DND-41 (cell line): ENCODE measurements at regions not wholly inside any gene's neighbourhood (a gene's known extent, or its start where the extent isn't known, plus 50 kb on each side); places are given as distances from the start of the nearest gene placed in this dataset.

Source experiments
- ATAC-seq: fragments of 200-7000 bp; cut with Tn5 transposase; 3 replicates; pipeline ENCODE4 v1.9.1; 2021; ENCODE audit warnings: low read depth; ENCODE audit not compliant: insufficient read depth
- DNase-seq: peaks from one replicate; pipeline ENCODE4 v3.0.0-alpha.2; 2020
- H2AFZ ChIP-seq: 2 replicates; pipeline ENCODE4 v1.6.0; 2012; ENCODE audit warnings: low read depth, low read length
- H3K27ac ChIP-seq: 2 replicates; pipeline ENCODE4 v1.5.1; 2012; ENCODE audit warnings: low read length, inconsistent platforms
- H3K27me3 ChIP-seq: fragments of 200-600 bp; sonication (generic); 2 replicates; pipeline ENCODE4 v1.6.0; 2012; ENCODE audit warnings: low read length, mild to moderate bottlenecking, inconsistent platforms; ENCODE audit not compliant: insufficient read depth, poor library complexity
- H3K36me3 ChIP-seq: 2 replicates; pipeline ENCODE4 v1.5.1; 2012; ENCODE audit warnings: low read length, inconsistent platforms; ENCODE audit not compliant: insufficient read depth
- H3K4me1 ChIP-seq: 2 replicates; pipeline ENCODE4 v1.5.1; 2012; ENCODE audit warnings: mild to moderate bottlenecking, low read length; ENCODE audit not compliant: insufficient read depth
- H3K4me2 ChIP-seq: 2 replicates; pipeline ENCODE4 v1.6.0; 2012; ENCODE audit warnings: mild to moderate bottlenecking, moderate library complexity, low read length, inconsistent platforms; ENCODE audit not compliant: insufficient read depth
- H3K4me3 ChIP-seq, 2 experiments: fragments of 200-600 bp in 1 of 2; shearing (Covaris generic) in 1 of 2; 2 replicates each; pipeline ENCODE4 v1.5.1; 2012 to 2016; ENCODE audit warnings: inconsistent platforms in 2 of 2, low read length in 2 of 2, mild to moderate bottlenecking in 2 of 2, low read depth in 1 of 2, moderate library complexity in 1 of 2
- H3K79me2 ChIP-seq: 2 replicates; pipeline ENCODE4 v1.6.0; 2012; ENCODE audit warnings: low read length, inconsistent platforms; ENCODE audit not compliant: insufficient read depth
- H3K9ac ChIP-seq: 2 replicates; pipeline ENCODE4 v1.6.0; 2012; ENCODE audit warnings: low read depth, mild to moderate bottlenecking, inconsistent platforms, low read length, moderate library complexity
- H3K9me3 ChIP-seq: 2 replicates; pipeline ENCODE4 v1.5.1; 2012; ENCODE audit warnings: low read length, moderate library complexity, mild to moderate bottlenecking, inconsistent platforms; ENCODE audit not compliant: insufficient read depth, severe bottlenecking
- H4K20me1 ChIP-seq: 2 replicates; pipeline ENCODE4 v1.6.0; 2012; ENCODE audit warnings: low read length; ENCODE audit not compliant: insufficient read depth
- CTCF ChIP-seq: IDR thresholded peaks from 2 replicates; pipeline ENCODE4 v1.5.1; 2012; ENCODE audit warnings: borderline replicate concordance, low read length, moderate library complexity, mild to moderate bottlenecking; ENCODE audit not compliant: poor library complexity, severe bottlenecking; ENCODE audit errors: extremely low read depth
- EZH2 ChIP-seq: IDR thresholded peaks from 3 replicates; pipeline ENCODE4 v1.6.1; 2012; ENCODE audit warnings: borderline replicate concordance, low read depth, mild to moderate bottlenecking, moderate library complexity, low read length, inconsistent platforms; ENCODE audit not compliant: severe bottlenecking

GRCh38 chr5:100749771-100750284, 153.3 kb downstream of the ST8SIA4 start:
- Histone ChIP-seq H3K9me3 (no peaks in the 10 kb centered on the region), H4K20me1 (no peaks in the 10 kb centered on the region), H3K9ac (no peak overlapping the region), H3K4me1 (peaks cover 14% of the 10 kb centered on the region), H2AFZ (no peak overlapping the region), H3K27me3 (no peaks in the 10 kb centered on the region), H3K27ac (no peak overlapping the region), H3K4me2 (no peak overlapping the region), H3K36me3 (no peaks in the 10 kb centered on the region), H3K79me2 (no peaks in the 10 kb centered on the region), H3K4me3 (no peak overlapping the region)
- DNase-seq = no peak
- TF ChIP-seq EZH2 (no peak), CTCF (no peak)
- ATAC-seq = no peak

- no peak for TF ChIP-seq CTCF
- no peak for TF ChIP-seq EZH2
Measured at GRCh38 chr5:100755435-100755834, 147.6 kb downstream of the ST8SIA4 start.

More at GRCh38 chr5:100755435-100755834, 147.6 kb downstream of the ST8SIA4 start:
- ATAC-seq = no peak
- H3K9ac ChIP-seq = no peak overlapping the region
- H3K36me3 ChIP-seq = no peaks in the 10 kb centered on the region
- H2AFZ ChIP-seq = no peak overlapping the region
- no peaks in the 10 kb centered on the region for H4K20me1 ChIP-seq
- H3K4me3 ChIP-seq = no peak overlapping the region
- DNase-seq = no peak
- H3K4me1 ChIP-seq = no peaks in the 10 kb centered on the region
- no peak overlapping the region for H3K4me2 ChIP-seq
- H3K9me3 ChIP-seq = no peaks in the 10 kb centered on the region
- no peaks in the 10 kb centered on the region for H3K27me3 ChIP-seq
- H3K79me2 ChIP-seq = no peaks in the 10 kb centered on the region
- H3K27ac ChIP-seq = no peak overlapping the region
